Nephron (organoid): ENCODE measurements at regions not wholly inside any gene's neighbourhood (a gene's known extent, or its start where the extent isn't known, plus 50 kb on each side); places are given as distances from the start of the nearest gene placed in this dataset.

ENCODE experiments used
- H3K27ac Mint-ChIP-seq, 3 experiments: 2 replicates each; pipeline ENCODE4 v1.8.0; 2020; ENCODE audit warnings: mixed read lengths in 3 of 3, mild to moderate bottlenecking in 2 of 3, moderate library complexity in 1 of 3
- H3K27me3 Mint-ChIP-seq: 2 replicates; pipeline ENCODE4 v1.8.0; 2021; ENCODE audit warnings: low read depth, mild to moderate bottlenecking, moderate library complexity, mixed read lengths
- H3K36me3 Mint-ChIP-seq: 2 replicates; pipeline ENCODE4 v1.8.0; 2020; ENCODE audit warnings: low read depth, mixed read lengths
- H3K4me1 Mint-ChIP-seq: 2 replicates; pipeline ENCODE4 v1.8.0; 2020; ENCODE audit warnings: mixed read lengths
- H3K4me3 Mint-ChIP-seq, 3 experiments: 2 replicates each; pipeline ENCODE4 v1.8.0; 2020; ENCODE audit warnings: mild to moderate bottlenecking in 3 of 3, mixed read lengths in 3 of 3, moderate library complexity in 2 of 3
- H3K9me3 Mint-ChIP-seq: 2 replicates; pipeline ENCODE4 v1.8.0; 2020; ENCODE audit warnings: mixed read lengths
- CTCF ChIP-seq, 3 experiments: fragments of 200-600 bp; sonication (generic); IDR thresholded peaks; one replicate each; pipeline ENCODE4 v1.5.0; 2021; ENCODE audit warnings: antibody characterized with exemption in 3 of 3; ENCODE audit not compliant: unreplicated experiment in 3 of 3

GRCh38 chr6:20326422-20326728, 75.3 kb upstream of the E2F3 start:
- H3K36me3 Mint-ChIP-seq = no peaks in the 10 kb centered on the region
- no peaks in the 10 kb centered on the region for H3K9me3 Mint-ChIP-seq
- no peak overlapping the region for H3K27ac Mint-ChIP-seq
- H3K4me3 Mint-ChIP-seq = no peak overlapping the region
- peaks cover 9% of the 10 kb centered on the region for H3K27me3 Mint-ChIP-seq
- TF ChIP-seq CTCF (IDR thresholded peaks at IDR 0.05; ENCODE audit: unreplicated experiment in 3 of 3) = no peak
- H3K4me1 Mint-ChIP-seq = no peaks in the 10 kb centered on the region

GRCh38 chr6:20327141-20327540, 74.5 kb upstream of the E2F3 start:
- no peak for TF ChIP-seq CTCF (IDR thresholded peaks at IDR 0.05; ENCODE audit: unreplicated experiment in 3 of 3)
- no peaks in the 10 kb centered on the region for H3K9me3 Mint-ChIP-seq
- H3K4me1 Mint-ChIP-seq = no peaks in the 10 kb centered on the region
- H3K36me3 Mint-ChIP-seq = no peaks in the 10 kb centered on the region
- no peak overlapping the region for H3K4me3 Mint-ChIP-seq
- peaks cover 9% of the 10 kb centered on the region for H3K27me3 Mint-ChIP-seq
- no peak overlapping the region for H3K27ac Mint-ChIP-seq

- peaks cover 9% of the 10 kb centered on the region for H3K27me3 Mint-ChIP-seq
- H3K4me3 Mint-ChIP-seq = no peak overlapping the region
- H3K27ac Mint-ChIP-seq = no peak overlapping the region
- no peak for TF ChIP-seq CTCF (IDR thresholded peaks at IDR 0.05; ENCODE audit: unreplicated experiment in 3 of 3)
- H3K9me3 Mint-ChIP-seq = no peaks in the 10 kb centered on the region
- H3K36me3 Mint-ChIP-seq = no peaks in the 10 kb centered on the region
- no peaks in the 10 kb centered on the region for H3K4me1 Mint-ChIP-seq
Observed at GRCh38 chr6:20328266-20328923, 73.3 kb upstream of the E2F3 start.

- TF ChIP-seq CTCF (IDR thresholded peaks at IDR 0.05; ENCODE audit: unreplicated experiment in 3 of 3) = no peak
- Mint-ChIP-seq H3K4me1 (no peaks in the 10 kb centered on the region), H3K36me3 (no peaks in the 10 kb centered on the region), H3K4me3 (no peak overlapping the region), H3K9me3 (no peaks in the 10 kb centered on the region), H3K27me3 (peaks cover 9% of the 10 kb centered on the region), H3K27ac (no peak overlapping the region)
Observed at GRCh38 chr6:20328924-20329300, 72.8 kb upstream of the E2F3 start.

- H3K27ac Mint-ChIP-seq = no peak overlapping the region
- H3K4me3 Mint-ChIP-seq = no peak overlapping the region
- no peaks in the 10 kb centered on the region for H3K36me3 Mint-ChIP-seq
- H3K27me3 Mint-ChIP-seq = peaks cover 9% of the 10 kb centered on the region
- H3K4me1 Mint-ChIP-seq = peaks cover 6% of the 10 kb centered on the region
- TF ChIP-seq CTCF (IDR thresholded peaks at IDR 0.05; ENCODE audit: unreplicated experiment in 3 of 3) = no peak
- no peaks in the 10 kb centered on the region for H3K9me3 Mint-ChIP-seq
Observed at GRCh38 chr6:20331042-20331441, 70.6 kb upstream of the E2F3 start.

- TF ChIP-seq CTCF (IDR thresholded peaks at IDR 0.05; ENCODE audit: unreplicated experiment in 3 of 3) = no peak
- H3K4me3 Mint-ChIP-seq = no peak overlapping the region
- H3K27ac Mint-ChIP-seq = no peak overlapping the region
- peaks cover 6% of the 10 kb centered on the region for H3K4me1 Mint-ChIP-seq
- peaks cover 9% of the 10 kb centered on the region for H3K27me3 Mint-ChIP-seq
- H3K9me3 Mint-ChIP-seq = no peaks in the 10 kb centered on the region
- H3K36me3 Mint-ChIP-seq = no peaks in the 10 kb centered on the region
Observed at GRCh38 chr6:20331625-20332024, 70.1 kb upstream of the E2F3 start.
